Fibroblast of skin of scalp (primary cell): ENCODE measurements at regions not wholly inside any gene's neighbourhood (a gene's known extent, or its start where the extent isn't known, plus 50 kb on each side); places are given as distances from the start of the nearest gene placed in this dataset.

Experiments
- DNase-seq: peaks from one replicate; pipeline ENCODE4 v3.0.0-alpha.2; 2013

- no peak for DNase-seq
Observed at GRCh38 chr11:103010891-103011290, 55.4 kb upstream of the MMP13 start.

- peak; percentile 66 for DNase-seq
Observed at GRCh38 chr11:103007521-103007920, 52.0 kb upstream of the MMP13 start.
